NCI-H128 (cell line): ENCODE measurements at regions not wholly inside any gene's neighbourhood (a gene's known extent, or its start where the extent isn't known, plus 50 kb on each side); places are given as distances from the start of the nearest gene placed in this dataset.
"Not testable (repeated sequence)": the region's sequence is repeated elsewhere in the genome, so short reads cannot be mapped to it uniquely, and the experiment has no call there.

Source experiments
- DNase-seq: peaks from one replicate; lab custom pipeline; 2025; ENCODE audit not compliant: unreplicated experiment; lab: John Stamatoyannopoulos, UW

GRCh38 chr6:5898102-5898501 is 108.6 kb downstream of the NRN1 start:
- DNase-seq: no peak

- DNase-seq: no peak
These were observed 110.1 kb downstream of the NRN1 start for GRCh38 chr6:5896476-5897200.

GRCh38 chr6:5894357-5894756 is 112.4 kb downstream of the NRN1 start:
- DNase-seq: no peak

GRCh38 chr6:5893295-5893694 is 113.4 kb downstream of the NRN1 start:
- no peak for DNase-seq

GRCh38 chr6:5892669-5893068 is 114.1 kb downstream of the NRN1 start:
- no peak for DNase-seq

- no peak for DNase-seq
These were observed 127.9 kb downstream of the NRN1 start for GRCh38 chr6:5878792-5879191.

- no peak for DNase-seq
These were observed 130.6 kb downstream of the NRN1 start for GRCh38 chr6:5876076-5876475.

- not testable (repeated sequence) for DNase-seq
These were observed 132.7 kb downstream of the NRN1 start for GRCh38 chr6:5873976-5874375.

- DNase-seq: no peak
These were observed 135.4 kb downstream of the NRN1 start for GRCh38 chr6:5871296-5871695.

GRCh38 chr6:5869676-5870075 is 137.0 kb downstream of the NRN1 start:
- no peak for DNase-seq

- DNase-seq: no peak
These were observed 137.5 kb downstream of the NRN1 start for GRCh38 chr6:5869261-5869660.

GRCh38 chr6:5866547-5867051 is 140.1 kb downstream of the NRN1 start:
- no peak for DNase-seq

- no peak for DNase-seq
These were observed 141.2 kb downstream of the NRN1 start for GRCh38 chr6:5865506-5866031.

- no peak for DNase-seq
These were observed 145.9 kb downstream of the NRN1 start for GRCh38 chr6:5860849-5861248.

- no peak for DNase-seq
These were observed 150.8 kb downstream of the NRN1 start for GRCh38 chr6:5855787-5856470.

GRCh38 chr6:5854899-5855298 is 151.8 kb downstream of the NRN1 start:
- no peak for DNase-seq

GRCh38 chr6:5851261-5851757 is 155.4 kb downstream of the NRN1 start:
- DNase-seq: peak; percentile 53

- DNase-seq: no peak
These were observed 155.9 kb downstream of the NRN1 start for GRCh38 chr6:5850848-5851255.

- DNase-seq: no peak
These were observed 159.8 kb downstream of the NRN1 start for GRCh38 chr6:5846889-5847288.

- no peak for DNase-seq
These were observed 160.4 kb downstream of the NRN1 start for GRCh38 chr6:5846335-5846734.

- DNase-seq: no peak
These were observed 163.6 kb downstream of the NRN1 start for GRCh38 chr6:5843078-5843477.
